Neuronal stem cell (in vitro differentiated cells): ENCODE measurements at regions not wholly inside any gene's neighbourhood (a gene's known extent, or its start where the extent isn't known, plus 50 kb on each side); places are given as distances from the start of the nearest gene placed in this dataset.
A peak's percentile ranks its signal among the peaks of the same experiment; 100 is the strongest.
"Not testable (repeated sequence)": the region's sequence is repeated elsewhere in the genome, so short reads cannot be mapped to it uniquely, and the experiment has no call there.

Experiments used
- DNase-seq: peaks from one replicate; pipeline ENCODE4 v3.0.0-alpha.2; 2013; ENCODE audit warnings: low spot score
- H2AFZ ChIP-seq: one replicate; pipeline ENCODE4 v1.6.1; 2013; ENCODE audit warnings: mild to moderate bottlenecking, low read length, inconsistent platforms
- H2AK5ac ChIP-seq: 2 replicates; pipeline ENCODE4 v1.6.1; 2013; ENCODE audit warnings: low read depth, mild to moderate bottlenecking, inconsistent platforms, low read length, moderate library complexity, mixed read lengths
- H2BK120ac ChIP-seq: 2 replicates; pipeline ENCODE4 v1.6.1; 2013; ENCODE audit warnings: low read depth, mild to moderate bottlenecking, inconsistent platforms, low read length, moderate library complexity, mixed read lengths
- H2BK12ac ChIP-seq: one replicate; pipeline ENCODE4 v1.6.1; 2013; ENCODE audit warnings: low read length, inconsistent platforms
- H2BK15ac ChIP-seq: 2 replicates; pipeline ENCODE4 v1.6.1; 2013; ENCODE audit warnings: mild to moderate bottlenecking, low read length, inconsistent platforms, mixed read lengths
- H2BK5ac ChIP-seq: one replicate; pipeline ENCODE4 v1.6.1; 2013; ENCODE audit warnings: inconsistent platforms, mild to moderate bottlenecking, low read length, moderate library complexity
- H3K14ac ChIP-seq: one replicate; pipeline ENCODE4 v1.6.1; 2013; ENCODE audit warnings: low read length, inconsistent platforms
- H3K18ac ChIP-seq: 2 replicates; pipeline ENCODE4 v1.6.1; 2013; ENCODE audit warnings: low read length, inconsistent platforms
- H3K23ac ChIP-seq: 2 replicates; pipeline ENCODE4 v1.6.1; 2013; ENCODE audit warnings: low read depth, mild to moderate bottlenecking, mixed read lengths, low read length, inconsistent platforms; ENCODE audit not compliant: poor library complexity
- H3K27ac ChIP-seq: replicated peaks from 3 replicates; pipeline ENCODE4 v1.5.1; 2013; ENCODE audit warnings: low read length, inconsistent platforms
- H3K27me3 ChIP-seq, 3 experiments: 2 replicates each; pipeline ENCODE4 v1.6.1; 2013; ENCODE audit warnings: low read length in 3 of 3, mild to moderate bottlenecking in 2 of 3, inconsistent platforms in 1 of 3, low read depth in 1 of 3, mixed read lengths in 1 of 3, moderate library complexity in 1 of 3; ENCODE audit not compliant: control insufficient read depth in 3 of 3, insufficient read depth in 3 of 3
- H3K36me3 ChIP-seq, 2 donors: replicated peaks in 1 of 2; 2 replicates each; pipeline ENCODE4 v1.6.1; 2013; ENCODE audit warnings: low read length in 2 of 2; ENCODE audit not compliant: control insufficient read depth in 2 of 2, insufficient read depth in 2 of 2
- H3K4ac ChIP-seq: 2 replicates; pipeline ENCODE4 v1.6.1; 2013; ENCODE audit warnings: inconsistent platforms, mild to moderate bottlenecking, low read length, moderate library complexity
- H3K4me1 ChIP-seq, 2 donors: 1 replicate in 1 of 2; 2 replicates in 1 of 2; pipeline ENCODE4 v1.6.1; 2013; ENCODE audit warnings: low read length in 2 of 2, low read depth in 1 of 2; ENCODE audit not compliant: control insufficient read depth in 2 of 2, insufficient read depth in 1 of 2
- H3K4me2 ChIP-seq: one replicate; pipeline ENCODE4 v1.6.1; 2013; ENCODE audit warnings: mild to moderate bottlenecking, low read length, inconsistent platforms; ENCODE audit not compliant: insufficient read depth, poor library complexity, severe bottlenecking
- H3K4me3 ChIP-seq, 2 donors: 2 replicates each; pipeline ENCODE4 v1.5.1; 2013; ENCODE audit warnings: low read length in 2 of 2, mild to moderate bottlenecking in 2 of 2, inconsistent platforms in 1 of 2, moderate library complexity in 1 of 2
- H3K79me1 ChIP-seq: one replicate; pipeline ENCODE4 v1.6.1; 2013; ENCODE audit warnings: low read depth, mild to moderate bottlenecking, inconsistent platforms, low read length, moderate library complexity
- H3K9ac ChIP-seq: one replicate; pipeline ENCODE4 v1.6.1; 2013; ENCODE audit warnings: mild to moderate bottlenecking, low read depth, low read length, inconsistent platforms; ENCODE audit not compliant: poor library complexity
- H3K9me3 ChIP-seq, 2 donors: replicated peaks in 1 of 2; 2 replicates each; pipeline versions ENCODE3 to v1.6.1; 2013; ENCODE audit warnings: low read length in 2 of 2, mild to moderate bottlenecking in 2 of 2, inconsistent platforms in 1 of 2, low read depth in 1 of 2, mixed read lengths in 1 of 2, moderate library complexity in 1 of 2; ENCODE audit not compliant: control insufficient read depth in 2 of 2, insufficient read depth in 1 of 2
- H4K8ac ChIP-seq: one replicate; pipeline ENCODE4 v1.6.1; 2013; ENCODE audit warnings: low read depth, mild to moderate bottlenecking, inconsistent platforms, low read length, moderate library complexity
- H4K91ac ChIP-seq: one replicate; pipeline ENCODE4 v1.6.1; 2013; ENCODE audit warnings: low read length, low read depth, mild to moderate bottlenecking, inconsistent platforms; ENCODE audit not compliant: poor library complexity
- WGBS, 2 donors: extraction: QIAGEN DNeasy Blood & Tissue Kit; methylation state at CpG; one replicate each; pipeline ENCODE4 v1.1.7; 2013; ENCODE audit warnings: missing lambda C conversion rate in 2 of 2, mixed read lengths in 1 of 2; ENCODE audit not compliant: insufficient read length in 2 of 2, insufficient replicate concordance in 1 of 2; ENCODE audit errors: extremely low coverage in 2 of 2; 5-methylcytosine and 5-hydroxymethylcytosine counted together

DNA sequence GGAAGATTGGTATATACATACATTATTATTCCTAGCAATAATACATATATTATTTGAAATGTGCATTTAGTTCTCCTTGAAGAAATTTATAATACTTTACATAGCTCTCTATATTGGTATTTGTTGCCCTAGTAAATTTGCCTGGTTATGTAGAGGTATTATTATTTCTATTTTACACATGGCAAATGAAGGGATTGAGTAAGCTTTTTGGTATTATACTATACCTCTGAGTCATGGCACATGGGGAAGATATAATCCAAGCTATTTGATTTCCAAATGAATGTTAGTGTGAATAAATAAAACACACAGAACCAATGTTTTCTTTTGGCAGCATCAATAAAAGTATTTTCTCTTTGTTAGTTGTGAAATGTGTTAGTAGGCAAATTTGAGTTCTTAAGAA is 409.6 kb upstream of the SLC35B3 start:
- Histone ChIP-seq H2BK15ac (no peak overlapping the region), H3K36me3 (no peaks in the 10 kb centered on the region), H3K23ac (no peak overlapping the region), H3K27me3 (no peaks in the 10 kb centered on the region), H3K9ac (no peak overlapping the region), H2BK12ac (no peak overlapping the region), H3K4ac (no peak overlapping the region), H3K14ac (no peak overlapping the region), H3K4me1 (peaks cover 0 to 2% of the 10 kb centered on the region in 2 donors), H2BK120ac (no peak overlapping the region), H3K9me3 (no peaks in the 10 kb centered on the region), H4K8ac (no peak overlapping the region), H2AK5ac (no peak overlapping the region), H3K79me1 (no peaks in the 10 kb centered on the region), H2BK5ac (no peak overlapping the region), H2AFZ (no peak overlapping the region), H3K27ac (no peak overlapping the region), H3K4me2 (no peak overlapping the region), H4K91ac (no peak overlapping the region), H3K4me3 (no peak overlapping the region), H3K18ac (no peak overlapping the region)
- no peak for DNase-seq

DNA sequence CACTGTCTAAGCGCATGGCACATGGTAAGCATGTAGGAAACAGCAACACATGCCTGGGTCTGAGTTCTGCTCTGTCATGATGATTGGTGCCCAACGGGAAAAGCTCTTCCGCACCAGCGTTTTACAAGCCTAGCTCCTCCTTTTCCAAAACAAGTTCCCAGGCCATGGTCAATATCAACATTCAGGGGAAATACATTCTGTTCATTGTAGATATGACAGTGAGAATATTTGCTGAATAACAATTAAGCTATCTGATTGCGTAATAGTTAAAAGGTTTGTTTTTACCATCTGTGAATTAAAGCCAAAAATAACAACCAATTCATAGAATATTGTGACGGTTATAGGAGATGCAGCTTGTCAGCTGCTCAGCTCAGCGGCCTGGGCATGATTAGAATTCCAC is 404.3 kb upstream of the SLC35B3 start:
- no peaks in the 10 kb centered on the region for H3K9me3 ChIP-seq
- WGBS, 2 donors = no CpG with 5 or more reads among the region's 7 CpGs
- H2AFZ ChIP-seq = no peak overlapping the region
- H3K4me3 ChIP-seq = no peak overlapping the region
- no peak overlapping the region for H2BK5ac ChIP-seq
- no peak overlapping the region for H2BK12ac ChIP-seq
- H3K27ac ChIP-seq = no peak overlapping the region
- no peak overlapping the region for H3K14ac ChIP-seq
- no peak overlapping the region for H4K91ac ChIP-seq
- H3K9ac ChIP-seq = no peak overlapping the region
- H3K79me1 ChIP-seq = no peaks in the 10 kb centered on the region
- no peak overlapping the region for H2BK15ac ChIP-seq
- no peak overlapping the region for H2BK120ac ChIP-seq
- no peak overlapping the region for H3K4ac ChIP-seq
- H3K18ac ChIP-seq = no peak overlapping the region
- H3K27me3 ChIP-seq = no peaks in the 10 kb centered on the region
- H3K23ac ChIP-seq = no peak overlapping the region
- no peak overlapping the region for H3K4me2 ChIP-seq
- no peak overlapping the region for H4K8ac ChIP-seq
- DNase-seq = no peak
- H3K36me3 ChIP-seq = no peaks in the 10 kb centered on the region
- no peak overlapping the region for H2AK5ac ChIP-seq
- H3K4me1 ChIP-seq = peaks cover 3 to 9% of the 10 kb centered on the region in 2 donors

DNA sequence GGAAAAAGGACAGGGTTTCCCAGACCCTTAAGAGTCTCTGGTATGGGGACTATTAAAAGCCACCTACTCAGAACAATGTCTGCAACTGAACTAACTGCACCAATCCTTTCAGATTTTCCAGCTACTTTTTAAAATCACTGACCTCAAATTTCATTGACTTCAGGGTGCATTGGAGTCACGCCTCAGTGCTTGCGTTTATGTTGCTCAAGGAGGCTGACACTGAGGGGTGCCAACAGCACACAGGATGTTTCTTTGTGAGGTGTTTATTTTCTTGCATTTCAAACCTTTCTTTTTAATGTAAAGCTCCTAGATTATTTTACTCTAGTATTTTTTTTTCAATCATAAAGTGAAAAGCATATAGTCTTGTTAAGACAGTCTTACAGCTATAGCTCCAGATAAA is 402.0 kb upstream of the SLC35B3 start:
- Histone ChIP-seq H3K14ac (no peak overlapping the region), H3K9me3 (no peaks in the 10 kb centered on the region), H3K27ac (no peak overlapping the region), H3K18ac (no peak overlapping the region), H3K23ac (no peak overlapping the region), H3K4me1 (peaks cover 3 to 9% of the 10 kb centered on the region in 2 donors), H2AFZ (peak overlapping the region; percentile 43), H2AK5ac (no peak overlapping the region), H3K79me1 (no peaks in the 10 kb centered on the region), H4K8ac (no peak overlapping the region), H3K4me3 (no peak overlapping the region), H3K4me2 (no peak overlapping the region), H3K27me3 (no peaks in the 10 kb centered on the region), H2BK5ac (no peak overlapping the region), H3K9ac (no peak overlapping the region), H3K36me3 (no peaks in the 10 kb centered on the region), H2BK120ac (no peak overlapping the region), H2BK15ac (no peak overlapping the region), H2BK12ac (no peak overlapping the region), H3K4ac (no peak overlapping the region), H4K91ac (no peak overlapping the region)
- no CpG with 5 or more reads among the region's 2 CpGs for WGBS, 2 donors
- no peak for DNase-seq

DNA sequence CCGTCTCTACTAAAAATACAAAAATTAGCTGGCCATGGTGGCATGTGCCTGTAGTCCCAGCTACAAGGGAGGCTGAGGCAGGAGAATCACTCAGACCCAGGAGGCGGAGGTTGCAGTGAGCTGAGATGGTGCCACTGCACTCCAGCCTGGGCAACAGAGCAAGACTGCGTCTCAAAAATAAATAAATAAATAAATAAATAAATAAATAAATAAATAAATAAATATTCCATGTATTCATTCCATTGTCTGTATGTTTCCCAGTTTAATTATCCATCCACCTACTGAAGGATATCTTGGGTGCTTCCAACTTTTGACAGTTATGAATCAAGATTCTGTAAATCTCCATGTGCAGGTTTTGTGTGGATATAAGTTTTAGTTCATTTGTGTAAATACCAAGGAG is 397.4 kb upstream of the SLC35B3 start:
- H3K9ac ChIP-seq, H2AFZ ChIP-seq, H3K79me1 ChIP-seq, H3K4ac ChIP-seq, H3K4me3 ChIP-seq, H3K36me3 ChIP-seq, H2BK15ac ChIP-seq, H3K4me2 ChIP-seq, H3K14ac ChIP-seq, H4K8ac ChIP-seq, H3K27me3 ChIP-seq, H2BK120ac ChIP-seq, H4K91ac ChIP-seq, H3K4me1 ChIP-seq, H3K9me3 ChIP-seq, H2BK12ac ChIP-seq, H3K18ac ChIP-seq, H3K27ac ChIP-seq, H2BK5ac ChIP-seq, DNase-seq, H2AK5ac ChIP-seq, H3K23ac ChIP-seq: not testable (repeated sequence)
- no CpG with 5 or more reads among the region's 3 CpGs for WGBS, 2 donors
